Progenitor cell of endocrine pancreas (in vitro differentiated cells): ENCODE measurements at regions not wholly inside any gene's neighbourhood (a gene's known extent, or its start where the extent isn't known, plus 50 kb on each side); places are given as distances from the start of the nearest gene placed in this dataset.

Experiments used
- DNase-seq: peaks from one replicate; pipeline ENCODE4 v3.0.0; 2021; ENCODE audit warnings: low spot score; ENCODE audit not compliant: unreplicated experiment
- H3K27ac Mint-ChIP-seq: 2 replicates; pipeline ENCODE4 v1.8.0; 2021; ENCODE audit warnings: mild to moderate bottlenecking, moderate library complexity, mixed read lengths
- H3K27me3 Mint-ChIP-seq: 2 replicates; pipeline ENCODE4 v1.8.0; 2021; ENCODE audit warnings: mixed read lengths
- H3K36me3 Mint-ChIP-seq: 2 replicates; pipeline ENCODE4 v1.8.0; 2022; ENCODE audit warnings: mixed read lengths; ENCODE audit not compliant: insufficient read depth
- H3K4me1 Mint-ChIP-seq: 2 replicates; pipeline ENCODE4 v1.8.0; 2021; ENCODE audit warnings: low read depth, mixed read lengths
- H3K4me3 Mint-ChIP-seq: 2 replicates; pipeline ENCODE4 v1.8.0; 2021; ENCODE audit warnings: low read depth, mild to moderate bottlenecking, moderate library complexity, mixed read lengths
- H3K9me3 Mint-ChIP-seq: 2 replicates; pipeline ENCODE4 v1.8.0; 2021; ENCODE audit warnings: low read depth, mixed read lengths
- TF ChIP-seq, protein P1 (sequence below): fragments of 200-600 bp; sonication (generic); IDR thresholded peaks from one replicate; pipeline ENCODE4 v1.5.0; 2021; ENCODE audit warnings: antibody characterized with exemption, mild to moderate bottlenecking; ENCODE audit not compliant: unreplicated experiment

DNA sequence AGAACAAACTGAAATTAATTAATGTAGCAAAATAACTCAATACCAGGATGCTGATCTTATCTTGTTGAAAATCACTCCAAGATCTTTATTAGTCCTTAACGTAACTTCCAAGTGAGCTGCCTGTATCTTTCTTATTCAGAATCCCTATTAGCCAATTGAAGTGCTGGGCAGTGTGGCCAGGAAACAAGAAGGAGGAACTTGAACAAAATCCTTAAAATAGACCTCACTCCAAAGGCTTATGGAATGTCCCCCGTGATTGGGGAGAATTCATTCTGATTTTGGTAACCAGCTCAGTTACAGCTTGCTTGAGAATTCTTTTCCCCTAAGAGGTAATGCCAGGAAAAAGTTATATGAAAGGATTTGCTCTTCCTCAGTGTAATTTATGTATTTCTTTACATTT, 171.0 kb downstream of the DEPDC1B start:
- no peaks in the 10 kb centered on the region for H3K36me3 Mint-ChIP-seq
- no peaks in the 10 kb centered on the region for H3K9me3 Mint-ChIP-seq
- no peak for DNase-seq
- H3K4me1 Mint-ChIP-seq, result no peaks in the 10 kb centered on the region
- H3K4me3 Mint-ChIP-seq, result no peak overlapping the region
- H3K27me3 Mint-ChIP-seq, result no peaks in the 10 kb centered on the region
- TF ChIP-seq, protein P1, sequence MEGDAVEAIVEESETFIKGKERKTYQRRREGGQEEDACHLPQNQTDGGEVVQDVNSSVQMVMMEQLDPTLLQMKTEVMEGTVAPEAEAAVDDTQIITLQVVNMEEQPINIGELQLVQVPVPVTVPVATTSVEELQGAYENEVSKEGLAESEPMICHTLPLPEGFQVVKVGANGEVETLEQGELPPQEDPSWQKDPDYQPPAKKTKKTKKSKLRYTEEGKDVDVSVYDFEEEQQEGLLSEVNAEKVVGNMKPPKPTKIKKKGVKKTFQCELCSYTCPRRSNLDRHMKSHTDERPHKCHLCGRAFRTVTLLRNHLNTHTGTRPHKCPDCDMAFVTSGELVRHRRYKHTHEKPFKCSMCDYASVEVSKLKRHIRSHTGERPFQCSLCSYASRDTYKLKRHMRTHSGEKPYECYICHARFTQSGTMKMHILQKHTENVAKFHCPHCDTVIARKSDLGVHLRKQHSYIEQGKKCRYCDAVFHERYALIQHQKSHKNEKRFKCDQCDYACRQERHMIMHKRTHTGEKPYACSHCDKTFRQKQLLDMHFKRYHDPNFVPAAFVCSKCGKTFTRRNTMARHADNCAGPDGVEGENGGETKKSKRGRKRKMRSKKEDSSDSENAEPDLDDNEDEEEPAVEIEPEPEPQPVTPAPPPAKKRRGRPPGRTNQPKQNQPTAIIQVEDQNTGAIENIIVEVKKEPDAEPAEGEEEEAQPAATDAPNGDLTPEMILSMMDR, result no peak
- no peak overlapping the region for H3K27ac Mint-ChIP-seq

DNA sequence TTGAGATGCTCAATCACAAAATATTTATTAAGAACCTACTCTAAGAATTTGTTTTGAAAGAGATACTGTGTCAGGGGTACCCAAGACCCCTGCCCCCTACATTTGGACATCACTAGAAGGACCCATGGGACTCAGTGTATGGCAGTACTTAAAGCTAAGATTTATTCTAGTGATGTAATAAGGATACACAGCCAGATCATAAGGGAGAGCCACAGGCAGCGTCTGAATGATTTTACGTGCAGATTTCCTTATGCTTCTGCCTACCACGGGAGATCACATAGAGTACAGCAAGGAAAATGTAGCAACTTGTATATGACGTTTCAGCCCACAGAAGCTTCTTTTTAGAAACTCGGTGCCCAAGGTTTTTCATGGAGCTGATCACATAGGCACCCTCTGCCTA, 172.9 kb downstream of the DEPDC1B start:
- Mint-ChIP-seq H3K27ac (no peak overlapping the region), H3K4me3 (no peak overlapping the region), H3K9me3 (no peaks in the 10 kb centered on the region), H3K4me1 (no peaks in the 10 kb centered on the region), H3K36me3 (no peaks in the 10 kb centered on the region), H3K27me3 (no peaks in the 10 kb centered on the region)
- no peak for DNase-seq
- TF ChIP-seq, protein P1, result no peak

DNA sequence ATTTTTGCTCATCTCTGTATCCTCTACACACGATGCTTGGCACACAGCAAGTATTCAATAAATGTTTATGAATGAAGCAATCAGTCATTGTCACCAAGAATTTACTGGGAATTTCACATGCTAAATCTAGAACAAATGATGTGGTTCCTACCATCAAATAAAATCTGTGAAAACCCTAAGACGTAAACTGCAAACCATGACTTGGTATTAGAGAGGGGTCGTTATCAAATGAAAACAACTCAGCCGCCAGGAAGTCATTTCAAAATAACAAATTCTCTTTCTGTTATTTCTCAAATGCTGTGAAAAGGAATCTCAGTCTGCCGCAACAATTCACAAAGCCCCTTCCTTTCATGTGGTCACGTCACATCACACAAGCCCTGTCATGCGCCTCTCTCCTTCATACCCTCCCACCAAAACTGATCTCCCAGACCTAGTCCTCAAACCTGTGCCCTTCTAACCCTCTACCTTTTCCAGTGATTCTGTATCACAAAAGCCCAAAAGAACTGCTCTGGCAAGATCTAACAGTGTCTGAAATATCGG, 173.6 kb downstream of the DEPDC1B start:
- no peaks in the 10 kb centered on the region for H3K27me3 Mint-ChIP-seq
- H3K36me3 Mint-ChIP-seq, result no peaks in the 10 kb centered on the region
- no peaks in the 10 kb centered on the region for H3K9me3 Mint-ChIP-seq
- no peak for DNase-seq
- no peaks in the 10 kb centered on the region for H3K4me1 Mint-ChIP-seq
- no peak overlapping the region for H3K4me3 Mint-ChIP-seq
- TF ChIP-seq, protein P1, result no peak
- peak overlapping the region; percentile 1 for H3K27ac Mint-ChIP-seq

DNA sequence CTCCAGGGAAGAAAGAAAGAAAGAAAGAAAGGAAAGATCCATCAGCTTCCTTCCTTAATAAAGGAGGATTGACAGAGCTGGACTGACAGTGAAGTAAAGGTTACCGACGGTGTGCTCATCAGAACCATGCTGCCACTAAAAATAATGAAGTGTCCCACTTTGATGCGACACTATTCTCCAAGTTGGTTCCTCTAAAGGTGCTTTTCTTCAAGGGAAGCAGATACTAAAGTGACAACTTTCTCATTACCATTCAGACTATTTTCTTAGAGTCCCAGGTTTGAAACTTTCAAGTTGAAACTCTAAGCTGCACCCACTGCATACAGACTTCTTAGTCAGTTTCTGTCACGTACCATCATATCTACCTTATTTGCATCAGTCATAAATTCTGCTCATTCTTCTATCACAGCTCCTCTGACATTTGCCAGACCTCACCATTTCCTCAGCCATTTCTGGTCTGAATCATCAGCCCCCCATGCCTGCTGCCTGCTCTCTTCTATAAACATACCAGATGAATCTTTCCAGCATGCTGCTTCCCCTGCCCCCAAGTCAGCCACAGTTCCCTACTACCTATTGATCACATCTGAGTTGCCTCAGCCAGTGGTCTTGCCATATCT, 177.6 kb downstream of the DEPDC1B start:
- TF ChIP-seq, protein P1, result no peak
- Mint-ChIP-seq H3K36me3 (no peaks in the 10 kb centered on the region), H3K9me3 (no peaks in the 10 kb centered on the region), H3K4me3 (no peak overlapping the region), H3K27ac (no peak overlapping the region), H3K27me3 (peaks cover 3% of the 10 kb centered on the region), H3K4me1 (peaks cover 7% of the 10 kb centered on the region)
- DNase-seq, result no peak

DNA sequence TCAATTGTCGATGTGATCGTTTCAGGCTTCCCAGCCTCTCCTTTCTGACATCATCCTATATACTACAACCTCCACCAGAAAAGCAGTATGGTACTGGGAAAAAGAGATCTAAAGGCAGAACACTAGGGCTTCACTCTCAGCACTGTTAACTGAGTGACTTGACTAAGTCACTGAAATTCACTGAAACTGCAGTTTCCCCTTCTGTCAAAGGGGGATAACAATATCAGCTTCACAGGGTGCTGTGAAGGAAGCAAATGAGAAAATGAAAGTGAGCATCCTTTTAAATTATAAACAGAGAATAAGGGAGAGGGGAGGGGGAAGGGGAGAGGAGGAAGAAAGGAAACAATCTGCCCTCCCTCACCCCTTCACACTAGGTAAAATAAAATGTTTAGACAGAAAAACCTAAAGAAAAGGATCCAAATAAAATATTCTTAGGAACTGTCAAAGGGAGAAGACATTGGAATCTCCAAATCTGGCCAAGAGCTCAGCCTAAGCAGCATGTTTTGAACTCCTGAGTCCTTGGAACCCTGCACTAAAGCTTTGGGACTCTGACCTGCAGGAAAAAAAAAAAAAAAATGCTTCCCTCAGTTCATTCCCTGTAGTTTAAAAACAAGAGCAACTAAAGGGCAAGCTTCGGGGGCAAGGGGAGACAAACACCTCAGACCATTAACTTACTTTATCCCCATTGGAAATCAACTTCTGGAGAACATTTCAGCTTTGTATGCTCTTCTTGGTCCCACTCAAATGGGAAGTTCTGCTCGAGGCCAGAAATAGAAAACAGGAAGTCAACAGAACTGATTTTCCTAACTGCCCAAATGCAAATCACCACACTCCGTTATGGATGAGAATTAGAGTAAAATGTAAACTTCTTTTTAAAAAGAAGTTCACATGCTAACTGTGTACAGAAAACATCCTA, 178.3 kb downstream of the DEPDC1B start:
- TF ChIP-seq, protein P1, result no peak
- H3K4me1 Mint-ChIP-seq, result peaks cover 7% of the 10 kb centered on the region
- no peak for DNase-seq
- no peaks in the 10 kb centered on the region for H3K36me3 Mint-ChIP-seq
- no peak overlapping the region for H3K4me3 Mint-ChIP-seq
- H3K27ac Mint-ChIP-seq, result no peak overlapping the region
- H3K9me3 Mint-ChIP-seq, result no peaks in the 10 kb centered on the region
- peaks cover 3% of the 10 kb centered on the region for H3K27me3 Mint-ChIP-seq
